ENCODE measurements at regions not wholly inside any gene's neighbourhood (a gene's known extent, or its start where the extent isn't known, plus 50 kb on each side); places are given as distances from the start of the nearest gene placed in this dataset.

DNA sequence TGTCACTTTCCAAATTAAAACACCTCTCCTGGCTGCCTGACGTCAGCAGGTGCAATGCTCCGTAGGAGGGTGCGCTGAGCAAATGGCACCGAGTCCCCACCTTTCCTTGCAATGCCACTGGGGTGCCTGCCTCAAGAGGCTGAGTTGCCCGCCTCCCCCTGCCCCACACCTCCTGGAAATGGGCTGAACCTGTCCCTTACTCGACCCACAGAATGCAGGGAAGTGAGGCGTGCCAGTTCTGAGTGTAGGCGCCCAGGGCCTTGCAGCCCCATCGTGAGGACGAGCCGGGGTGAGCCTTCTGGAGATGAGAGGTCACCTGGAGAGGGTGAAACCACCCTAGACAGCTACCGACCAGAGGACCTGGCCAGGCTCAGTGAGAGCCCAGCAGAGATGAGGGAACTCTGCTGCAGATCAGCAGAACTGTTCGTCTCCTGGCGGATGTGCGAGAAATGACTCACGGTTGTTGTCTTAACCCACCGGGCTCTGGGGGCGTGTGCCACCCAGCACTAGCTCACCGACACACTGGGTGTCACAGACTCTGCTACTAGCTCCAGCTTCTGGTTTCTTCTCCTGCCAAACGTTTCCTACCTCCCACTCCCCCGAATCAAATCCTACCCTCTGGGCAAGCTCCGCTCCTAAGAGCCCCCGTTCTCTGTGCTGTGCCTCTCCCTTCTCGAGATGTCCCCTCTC, 168.7 kb upstream of the HDAC4 start:
- TF ChIP-seq POLR2AphosphoS5 (IDR thresholded peaks at IDR 0.05; ENCODE audit: low read depth) (no peak), CTCF (IDR thresholded peaks at IDR 0.05; ENCODE audit: insufficient read depth, low read length) (no peak), GABPA (IDR thresholded peaks at IDR 0.05; ENCODE audit: low read depth) (no peak), SPI1 (IDR thresholded peaks at IDR 0.05; ENCODE audit: borderline replicate concordance, low read depth) (no peak)
- TF ChIP-seq, protein P1, sequence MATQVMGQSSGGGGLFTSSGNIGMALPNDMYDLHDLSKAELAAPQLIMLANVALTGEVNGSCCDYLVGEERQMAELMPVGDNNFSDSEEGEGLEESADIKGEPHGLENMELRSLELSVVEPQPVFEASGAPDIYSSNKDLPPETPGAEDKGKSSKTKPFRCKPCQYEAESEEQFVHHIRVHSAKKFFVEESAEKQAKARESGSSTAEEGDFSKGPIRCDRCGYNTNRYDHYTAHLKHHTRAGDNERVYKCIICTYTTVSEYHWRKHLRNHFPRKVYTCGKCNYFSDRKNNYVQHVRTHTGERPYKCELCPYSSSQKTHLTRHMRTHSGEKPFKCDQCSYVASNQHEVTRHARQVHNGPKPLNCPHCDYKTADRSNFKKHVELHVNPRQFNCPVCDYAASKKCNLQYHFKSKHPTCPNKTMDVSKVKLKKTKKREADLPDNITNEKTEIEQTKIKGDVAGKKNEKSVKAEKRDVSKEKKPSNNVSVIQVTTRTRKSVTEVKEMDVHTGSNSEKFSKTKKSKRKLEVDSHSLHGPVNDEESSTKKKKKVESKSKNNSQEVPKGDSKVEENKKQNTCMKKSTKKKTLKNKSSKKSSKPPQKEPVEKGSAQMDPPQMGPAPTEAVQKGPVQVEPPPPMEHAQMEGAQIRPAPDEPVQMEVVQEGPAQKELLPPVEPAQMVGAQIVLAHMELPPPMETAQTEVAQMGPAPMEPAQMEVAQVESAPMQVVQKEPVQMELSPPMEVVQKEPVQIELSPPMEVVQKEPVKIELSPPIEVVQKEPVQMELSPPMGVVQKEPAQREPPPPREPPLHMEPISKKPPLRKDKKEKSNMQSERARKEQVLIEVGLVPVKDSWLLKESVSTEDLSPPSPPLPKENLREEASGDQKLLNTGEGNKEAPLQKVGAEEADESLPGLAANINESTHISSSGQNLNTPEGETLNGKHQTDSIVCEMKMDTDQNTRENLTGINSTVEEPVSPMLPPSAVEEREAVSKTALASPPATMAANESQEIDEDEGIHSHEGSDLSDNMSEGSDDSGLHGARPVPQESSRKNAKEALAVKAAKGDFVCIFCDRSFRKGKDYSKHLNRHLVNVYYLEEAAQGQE (IDR thresholded peaks at IDR 0.05; ENCODE audit: insufficient replicate concordance, low read depth) = no peak
- DNase-seq (ENCODE audit: low read depth in 1 of 2, low spot score in 1 of 2) = no peak
- Histone ChIP-seq H3K27me3 (ENCODE audit: insufficient read depth, poor library complexity, severe bottlenecking) (peaks cover 4% of the 10 kb centered on the region), H3K27ac (replicated peaks) (no peak overlapping the region), H3K4me3 (replicated peaks; ENCODE audit: insufficient read depth, low read length) (no peak overlapping the region)

DNA sequence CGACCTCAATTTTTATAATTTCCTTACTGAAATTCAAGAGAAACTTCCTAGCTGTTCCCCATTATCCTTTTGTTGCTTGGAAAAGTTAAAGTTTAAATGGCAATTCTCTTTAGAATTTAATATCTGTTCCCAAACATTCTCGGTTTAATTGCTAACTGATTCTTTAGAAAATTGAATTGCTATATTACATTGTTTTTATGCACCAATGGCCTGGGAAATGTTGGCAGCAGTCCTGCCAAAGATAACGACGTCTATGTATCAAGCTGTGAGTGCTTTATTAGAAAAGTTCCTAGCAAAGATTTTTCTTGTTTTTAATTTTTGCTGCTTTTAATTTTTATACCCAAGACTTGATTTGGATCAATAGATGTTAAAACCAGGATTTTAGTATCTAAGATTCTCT, 167.8 kb upstream of the HDAC4 start:
- Histone ChIP-seq H3K4me3 (replicated peaks; ENCODE audit: insufficient read depth, low read length) (no peak overlapping the region), H3K27ac (replicated peaks) (no peak overlapping the region), H3K27me3 (ENCODE audit: insufficient read depth, poor library complexity, severe bottlenecking) (peaks cover 4% of the 10 kb centered on the region)
- no peak for DNase-seq (ENCODE audit: low read depth in 1 of 2, low spot score in 1 of 2)
- TF ChIP-seq CTCF (IDR thresholded peaks at IDR 0.05; ENCODE audit: insufficient read depth, low read length) (no peak), POLR2AphosphoS5 (IDR thresholded peaks at IDR 0.05; ENCODE audit: low read depth) (no peak), SPI1 (IDR thresholded peaks at IDR 0.05; ENCODE audit: borderline replicate concordance, low read depth) (no peak), GABPA (IDR thresholded peaks at IDR 0.05; ENCODE audit: low read depth) (no peak)
- TF ChIP-seq, protein P1 (IDR thresholded peaks at IDR 0.05; ENCODE audit: insufficient replicate concordance, low read depth) = no peak

DNA sequence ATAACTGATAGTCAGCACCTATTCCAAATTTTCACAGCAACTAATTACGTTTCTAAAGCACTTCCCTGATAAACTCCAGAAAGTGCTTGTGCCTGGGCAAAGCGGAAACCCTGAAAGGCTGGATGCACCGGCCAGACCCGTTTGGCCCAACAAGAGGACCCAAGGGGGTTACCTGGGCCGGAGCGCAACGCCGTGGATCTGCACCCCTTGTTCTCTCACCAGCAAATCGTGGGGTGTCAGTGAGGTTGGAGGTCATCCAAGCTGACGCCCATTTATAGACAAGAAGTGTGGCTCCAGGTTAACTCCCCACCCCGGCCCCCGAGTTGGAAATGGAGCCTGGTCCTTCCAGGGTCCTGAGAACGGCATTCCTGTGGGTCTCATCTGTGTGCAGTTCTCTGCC, 167.0 kb upstream of the HDAC4 start:
- Histone ChIP-seq H3K27ac (replicated peaks) (no peak overlapping the region), H3K27me3 (ENCODE audit: insufficient read depth, poor library complexity, severe bottlenecking) (peaks cover 4% of the 10 kb centered on the region), H3K4me3 (replicated peaks; ENCODE audit: insufficient read depth, low read length) (no peak overlapping the region)
- TF ChIP-seq SPI1 (IDR thresholded peaks at IDR 0.05; ENCODE audit: borderline replicate concordance, low read depth) (no peak), CTCF (IDR thresholded peaks at IDR 0.05; ENCODE audit: insufficient read depth, low read length) (no peak), POLR2AphosphoS5 (IDR thresholded peaks at IDR 0.05; ENCODE audit: low read depth) (no peak), GABPA (IDR thresholded peaks at IDR 0.05; ENCODE audit: low read depth) (no peak)
- TF ChIP-seq, protein P1 (IDR thresholded peaks at IDR 0.05; ENCODE audit: insufficient replicate concordance, low read depth) = no peak
- DNase-seq (ENCODE audit: low read depth in 1 of 2, low spot score in 1 of 2) = no peak
